ENCODE measurements at regions not wholly inside any gene's neighbourhood (a gene's known extent, or its start where the extent isn't known, plus 50 kb on each side); places are given as distances from the start of the nearest gene placed in this dataset.

- H3K4me3 ChIP-seq (ENCODE audit: low read depth in 2 of 2, low read length in 2 of 2) = no peak overlapping the region
- H3K36me3 ChIP-seq (ENCODE audit: control insufficient read depth, insufficient read depth, low read length) = no peaks in the 10 kb centered on the region
- BruUV-seq (replicated peaks) = no TSS peak
- ChIA-PET POLR2A (no interaction called here), CTCF (no interaction called here)
- no peak overlapping the region for H3K27ac ChIP-seq (ENCODE audit: low read length)
- in situ Hi-C loops (cut with HindIII; ENCODE audit: low pct_unique_long_range_greater_than_20kb, low sequenced_read_pairs) = no loop called here
- H3K27me3 ChIP-seq (ENCODE audit: control insufficient read depth, insufficient read depth, low read length) = no peaks in the 10 kb centered on the region
- TF ChIP-seq TCF7L2 (IDR thresholded peaks at IDR 0.05; ENCODE audit: low read depth, low read length) = no peak
- TF ChIP-seq, protein P1, sequence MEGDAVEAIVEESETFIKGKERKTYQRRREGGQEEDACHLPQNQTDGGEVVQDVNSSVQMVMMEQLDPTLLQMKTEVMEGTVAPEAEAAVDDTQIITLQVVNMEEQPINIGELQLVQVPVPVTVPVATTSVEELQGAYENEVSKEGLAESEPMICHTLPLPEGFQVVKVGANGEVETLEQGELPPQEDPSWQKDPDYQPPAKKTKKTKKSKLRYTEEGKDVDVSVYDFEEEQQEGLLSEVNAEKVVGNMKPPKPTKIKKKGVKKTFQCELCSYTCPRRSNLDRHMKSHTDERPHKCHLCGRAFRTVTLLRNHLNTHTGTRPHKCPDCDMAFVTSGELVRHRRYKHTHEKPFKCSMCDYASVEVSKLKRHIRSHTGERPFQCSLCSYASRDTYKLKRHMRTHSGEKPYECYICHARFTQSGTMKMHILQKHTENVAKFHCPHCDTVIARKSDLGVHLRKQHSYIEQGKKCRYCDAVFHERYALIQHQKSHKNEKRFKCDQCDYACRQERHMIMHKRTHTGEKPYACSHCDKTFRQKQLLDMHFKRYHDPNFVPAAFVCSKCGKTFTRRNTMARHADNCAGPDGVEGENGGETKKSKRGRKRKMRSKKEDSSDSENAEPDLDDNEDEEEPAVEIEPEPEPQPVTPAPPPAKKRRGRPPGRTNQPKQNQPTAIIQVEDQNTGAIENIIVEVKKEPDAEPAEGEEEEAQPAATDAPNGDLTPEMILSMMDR (IDR thresholded peaks at IDR 0.05) = no peak
- no peak for TF ChIP-seq POLR2AphosphoS5 (IDR thresholded peaks at IDR 0.05; ENCODE audit: low read depth, low read length)
- no peak for TF ChIP-seq REST (IDR thresholded peaks at IDR 0.05; ENCODE audit: insufficient read depth in 1 of 2, low read depth in 2 of 2, low read length in 1 of 2)
- TF ChIP-seq SIN3A (IDR thresholded peaks at IDR 0.05; ENCODE audit: borderline replicate concordance, insufficient read depth, low read depth, low read length) = no peak
- H3K4me1 ChIP-seq (ENCODE audit: control insufficient read depth, insufficient read depth, low read length) = no peaks in the 10 kb centered on the region
- DNase-seq (ENCODE audit: low read depth, low spot score) = no peak
- intact Hi-C loops (cut with micrococcal nuclease; ENCODE audit: unreplicated experiment) = no loop called here
- ATAC-seq = no peak
- no peaks in the 10 kb centered on the region for H3K9me3 ChIP-seq (ENCODE audit: control insufficient read depth, insufficient read depth, low read depth, low read length)
These were observed 93.6 kb downstream of the GMNC start for GRCh38 chr3:190768891-190769290.

DNA sequence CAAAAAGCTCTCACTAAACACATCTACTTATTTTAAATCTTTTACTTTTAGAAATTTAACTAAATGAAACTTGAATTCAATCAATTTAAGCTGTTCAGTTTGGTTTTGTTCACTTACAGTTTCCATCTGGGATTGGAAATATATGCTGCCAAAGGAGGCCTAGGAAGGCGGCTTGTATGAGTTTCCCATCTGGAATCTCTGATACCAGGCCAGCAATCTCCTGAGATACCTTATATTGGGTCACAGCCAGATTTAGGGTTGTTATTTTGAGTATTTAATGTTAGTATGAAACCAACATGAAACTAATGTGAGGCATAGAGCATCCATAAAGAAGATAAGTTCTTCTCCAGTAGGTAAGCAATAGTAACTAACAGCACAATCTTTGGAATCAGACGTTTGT lies 94.6 kb downstream of the GMNC start:
- Histone ChIP-seq H3K27ac (ENCODE audit: low read length) (no peak overlapping the region), H3K4me3 (ENCODE audit: low read depth in 2 of 2, low read length in 2 of 2) (no peak overlapping the region), H3K9me3 (ENCODE audit: control insufficient read depth, insufficient read depth, low read depth, low read length) (no peaks in the 10 kb centered on the region), H3K27me3 (ENCODE audit: control insufficient read depth, insufficient read depth, low read length) (no peaks in the 10 kb centered on the region), H3K36me3 (ENCODE audit: control insufficient read depth, insufficient read depth, low read length) (no peaks in the 10 kb centered on the region), H3K4me1 (ENCODE audit: control insufficient read depth, insufficient read depth, low read length) (no peaks in the 10 kb centered on the region)
- intact Hi-C loops (cut with micrococcal nuclease; ENCODE audit: unreplicated experiment) (no loop called here), in situ Hi-C loops (cut with HindIII; ENCODE audit: low pct_unique_long_range_greater_than_20kb, low sequenced_read_pairs) (no loop called here)
- no TSS peak for BruUV-seq (replicated peaks)
- no peak for ATAC-seq
- POLR2A ChIA-PET = no interaction called here
- DNase-seq (ENCODE audit: low read depth, low spot score) = no peak
- CTCF ChIA-PET = no interaction called here
- TF ChIP-seq, protein P1 (IDR thresholded peaks at IDR 0.05) = no peak
- no peak for TF ChIP-seq TCF7L2 (IDR thresholded peaks at IDR 0.05; ENCODE audit: low read depth, low read length)
- no peak for TF ChIP-seq SIN3A (IDR thresholded peaks at IDR 0.05; ENCODE audit: borderline replicate concordance, insufficient read depth, low read depth, low read length)
- no peak for TF ChIP-seq POLR2AphosphoS5 (IDR thresholded peaks at IDR 0.05; ENCODE audit: low read depth, low read length)
- no peak for TF ChIP-seq REST (IDR thresholded peaks at IDR 0.05; ENCODE audit: insufficient read depth in 1 of 2, low read depth in 2 of 2, low read length in 1 of 2)

All from Panc1 (cell line).